ENCODE measurements at regions not wholly inside any gene's neighbourhood (a gene's known extent, or its start where the extent isn't known, plus 50 kb on each side); places are given as distances from the start of the nearest gene placed in this dataset.

- no peak for TF ChIP-seq EZH2 (IDR thresholded peaks at IDR 0.05; ENCODE audit: borderline replicate concordance, low read depth, low read length, poor library complexity, severe bottlenecking)
- TF ChIP-seq CTCF (conservative IDR thresholded peaks at IDR 0.05; ENCODE audit: low read depth, low read length) = no peak
Observed at GRCh38 chr2:200161458-200161857, 145.0 kb upstream of the SPATS2L start.

Measured in A673 (cell line).